ENCODE measurements at regions not wholly inside any gene's neighbourhood (a gene's known extent, or its start where the extent isn't known, plus 50 kb on each side); places are given as distances from the start of the nearest gene placed in this dataset.

- DNase-seq (ENCODE audit: low read depth), result no peak
- TF ChIP-seq CTCF (conservative IDR thresholded peaks at IDR 0.05; ENCODE audit: low read depth, low read length), result no peak
- no peak overlapping the region for H3K4me3 ChIP-seq (ENCODE audit: low read depth, low read length)
Observed at GRCh38 chr4:63757929-63758328, 651.3 kb downstream of the TECRL start.

GRCh38 chr4:63742882-63743281 is 666.4 kb downstream of the TECRL start:
- H3K4me3 ChIP-seq (ENCODE audit: low read depth, low read length), result no peak overlapping the region
- no peak for TF ChIP-seq CTCF (conservative IDR thresholded peaks at IDR 0.05; ENCODE audit: low read depth, low read length)
- DNase-seq (ENCODE audit: low read depth), result no peak

GRCh38 chr4:63729519-63729918 is 679.7 kb downstream of the TECRL start:
- DNase-seq (ENCODE audit: low read depth), result no peak
- TF ChIP-seq CTCF (conservative IDR thresholded peaks at IDR 0.05; ENCODE audit: low read depth, low read length), result no peak
- H3K4me3 ChIP-seq (ENCODE audit: low read depth, low read length), result no peak overlapping the region

GRCh38 chr4:63728480-63729177 is 680.6 kb downstream of the TECRL start:
- no peak for DNase-seq (ENCODE audit: low read depth)
- TF ChIP-seq CTCF (conservative IDR thresholded peaks at IDR 0.05; ENCODE audit: low read depth, low read length), result no peak
- no peak overlapping the region for H3K4me3 ChIP-seq (ENCODE audit: low read depth, low read length)

- DNase-seq (ENCODE audit: low read depth), result peak; percentile 5
Observed at GRCh38 chr4:63717384-63717783, 691.9 kb downstream of the TECRL start.

GRCh38 chr4:63708661-63709060 is 700.6 kb downstream of the TECRL start:
- no peak overlapping the region for H3K4me3 ChIP-seq (ENCODE audit: low read depth, low read length)
- DNase-seq (ENCODE audit: low read depth), result no peak
- no peak for TF ChIP-seq CTCF (conservative IDR thresholded peaks at IDR 0.05; ENCODE audit: low read depth, low read length)

More at GRCh38 chr4:63717384-63717783, 691.9 kb downstream of the TECRL start:
- no peak overlapping the region for H3K4me3 ChIP-seq (ENCODE audit: low read depth, low read length)
- TF ChIP-seq CTCF (conservative IDR thresholded peaks at IDR 0.05; ENCODE audit: low read depth, low read length), result no peak

GRCh38 chr4:63700569-63700968 is 708.7 kb downstream of the TECRL start:
- TF ChIP-seq CTCF (conservative IDR thresholded peaks at IDR 0.05; ENCODE audit: low read depth, low read length), result no peak
- DNase-seq (ENCODE audit: low read depth), result no peak
- H3K4me3 ChIP-seq (ENCODE audit: low read depth, low read length), result no peak overlapping the region

Data from choroid plexus epithelial cell (primary cell).